HepG2 (cell line): ENCODE measurements at regions not wholly inside any gene's neighbourhood (a gene's known extent, or its start where the extent isn't known, plus 50 kb on each side); places are given as distances from the start of the nearest gene placed in this dataset.
"Not testable (repeated sequence)": the region's sequence is repeated elsewhere in the genome, so short reads cannot be mapped to it uniquely, and the experiment has no call there.

Source experiments
- ATAC-seq: fragments of 200-7000 bp; cut with Tn5 transposase; 3 replicates; pipeline ENCODE4 v1.9.1; 2020; ENCODE audit warnings: mild to moderate bottlenecking, moderate library complexity
- BruUV-seq: library from RNA; stranded (reverse); fragments of 400-500 nt; replicated peaks from 2 replicates; lab custom pipeline; 2021; lab: Mats Ljungman, UMichigan
- CTCF ChIA-PET: fragments of 300-600 bp; formaldehyde crosslinking; extraction: SDS; loops from one replicate; lab custom pipeline; 2021; ENCODE audit warnings: low total read pairs, inconsistent platforms, low intra/inter-chr PET ratio; lab: Yijun Ruan, JAX
- POLR2A ChIA-PET: fragments of 350-600 bp; sonication (Branson Sonifier 250); formaldehyde crosslinking; loops from one replicate; lab custom pipeline; 2020; ENCODE audit warnings: antibody characterized with exemption, inconsistent platforms; lab: Yijun Ruan, JAX
- DNase-seq: peaks from one replicate; pipeline ENCODE4 v3.0.0-alpha.2; 2015; ENCODE audit warnings: low spot score
- FAIRE-seq: peaks from 3 replicates; lab custom pipeline; 2011; peaks lifted over from hg19 to GRCh38; lab: Jason Lieb, UNC
- H2AFZ ChIP-seq: one replicate; pipeline ENCODE4 v1.6.1; 2011; ENCODE audit warnings: low read length, inconsistent platforms
- H3K27ac ChIP-seq: fragments of 300-600 bp; 3 replicates; pipeline ENCODE4 v1.8.0; 2011; ENCODE audit warnings: mixed run types, mild to moderate bottlenecking, mixed read lengths, low read length, inconsistent platforms; ENCODE audit not compliant: insufficient read depth; ENCODE audit errors: extremely low read length
- H3K27me3 ChIP-seq, 2 experiments: fragments of 200-600 bp in 1 of 2; 2 replicates in 1 of 2; 3 replicates in 1 of 2; pipeline versions ENCODE4 v1.6.0 to v1.8.0; 2011; ENCODE audit warnings: low read length in 2 of 2, mild to moderate bottlenecking in 2 of 2, moderate library complexity in 2 of 2, inconsistent platforms in 1 of 2; ENCODE audit not compliant: insufficient read depth in 2 of 2, control insufficient read depth in 1 of 2
- H3K36me3 ChIP-seq, 2 experiments: fragments of 200-600 bp in 1 of 2; replicated peaks in 1 of 2; 2 replicates in 1 of 2; 3 replicates in 1 of 2; pipeline versions ENCODE4 v1.5.1 to v1.8.0; 2011; ENCODE audit warnings: low read length in 2 of 2, inconsistent platforms in 1 of 2; ENCODE audit not compliant: insufficient read depth in 2 of 2, control insufficient read depth in 1 of 2
- H3K4me1 ChIP-seq: 2 replicates; pipeline ENCODE4 v1.5.1; 2012; ENCODE audit warnings: low read length, inconsistent platforms; ENCODE audit not compliant: insufficient read depth
- H3K4me2 ChIP-seq: 2 replicates; pipeline ENCODE4 v1.6.0; 2011; ENCODE audit warnings: low read depth, low read length, inconsistent platforms
- H3K4me3 ChIP-seq, 3 experiments: fragments of 200-600 bp in 1 of 3; sonication (generic), shearing (Covaris generic) in 1 of 3; replicated peaks in 1 of 3; 2 replicates each; pipeline ENCODE4 v1.5.1; 2011 to 2016; ENCODE audit warnings: low read length in 3 of 3, inconsistent platforms in 2 of 3, low read depth in 2 of 3, mild to moderate bottlenecking in 2 of 3, control low read depth in 1 of 3, mixed read lengths in 1 of 3; ENCODE audit not compliant: insufficient read depth in 1 of 3
- H3K79me2 ChIP-seq: one replicate; pipeline ENCODE4 v1.6.1; 2011; ENCODE audit warnings: low read length, inconsistent platforms; ENCODE audit not compliant: insufficient read depth
- H3K9ac ChIP-seq: 2 replicates; pipeline ENCODE4 v1.6.0; 2011; ENCODE audit warnings: mild to moderate bottlenecking, low read depth, low read length, inconsistent platforms; ENCODE audit not compliant: insufficient read depth
- H3K9me3 ChIP-seq: 2 replicates; pipeline ENCODE4 v1.5.1; 2012; ENCODE audit warnings: mild to moderate bottlenecking, low read length
- H4K20me1 ChIP-seq: 2 replicates; pipeline ENCODE4 v1.6.0; 2011; ENCODE audit warnings: inconsistent platforms, mild to moderate bottlenecking, low read length, moderate library complexity; ENCODE audit not compliant: insufficient read depth
- KDM5B ChIP-seq: sonication (generic); formaldehyde crosslinking; IDR thresholded peaks from 2 replicates; pipeline ENCODE4 v1.4.0; 2020; ENCODE audit warnings: missing genetic modification reagents, mild to moderate bottlenecking, borderline replicate concordance
- MAFF ChIP-seq: IDR thresholded peaks from 2 replicates; pipeline ENCODE4 v1.6.1; 2011; ENCODE audit warnings: low read depth, low read length, improper control_type of control experiment
- POLR2G ChIP-seq: fragments of 200-400 bp; formaldehyde crosslinking; IDR thresholded peaks from 2 replicates; pipeline ENCODE4 v1.6.1; 2018; ENCODE audit warnings: mild to moderate bottlenecking, low read depth, low read length, moderate library complexity
- WGBS: methylation state at CpG from one replicate; pipeline ENCODE4 v1.1.6; 2017; ENCODE audit warnings: low lambda C conversion rate; 5-methylcytosine and 5-hydroxymethylcytosine counted together
- in situ Hi-C: cut with HindIII; loops from 2 replicates; pipeline ENCODE4 v1.10.0; 2017; ENCODE audit warnings: low pct_unique_long_range_greater_than_20kb; ENCODE audit not compliant: extremely low pct_ligation_motif_present
- intact Hi-C: fragments of 100-400 bp; cut with micrococcal nuclease; formaldehyde crosslinking; loops from one replicate; pipeline ENCODE4 v1.10.0; 2022; ENCODE audit not compliant: unreplicated experiment

- DNase-seq (no peak), FAIRE-seq (no peak), ATAC-seq (no peak)
- BruUV-seq, result no TSS peak
- Histone ChIP-seq H2AFZ (no peak overlapping the region), H3K9ac (no peak overlapping the region), H3K36me3 (no peaks in the 10 kb centered on the region), H3K27me3 (no peaks in the 10 kb centered on the region), H4K20me1 (no peaks in the 10 kb centered on the region), H3K9me3 (peaks cover 31% of the 10 kb centered on the region; the same call in 1 of the 2 replicates), H3K4me3 (no peak overlapping the region), H3K27ac (no peak overlapping the region), H3K4me1 (no peaks in the 10 kb centered on the region), H3K4me2 (no peak overlapping the region), H3K79me2 (no peaks in the 10 kb centered on the region)
- 11% methylated on average over 1 of the region's 1 CpG for WGBS
- CTCF ChIA-PET, result no interaction called here
- no peak for TF ChIP-seq POLR2G
- no peak for TF ChIP-seq MAFF
- in situ Hi-C loops (no loop called here), intact Hi-C loops (no loop called here)
- POLR2A ChIA-PET, result no interaction called here
These were observed 914.0 kb upstream of the PRKX start for GRCh38 chrX:4627414-4627813.

DNA sequence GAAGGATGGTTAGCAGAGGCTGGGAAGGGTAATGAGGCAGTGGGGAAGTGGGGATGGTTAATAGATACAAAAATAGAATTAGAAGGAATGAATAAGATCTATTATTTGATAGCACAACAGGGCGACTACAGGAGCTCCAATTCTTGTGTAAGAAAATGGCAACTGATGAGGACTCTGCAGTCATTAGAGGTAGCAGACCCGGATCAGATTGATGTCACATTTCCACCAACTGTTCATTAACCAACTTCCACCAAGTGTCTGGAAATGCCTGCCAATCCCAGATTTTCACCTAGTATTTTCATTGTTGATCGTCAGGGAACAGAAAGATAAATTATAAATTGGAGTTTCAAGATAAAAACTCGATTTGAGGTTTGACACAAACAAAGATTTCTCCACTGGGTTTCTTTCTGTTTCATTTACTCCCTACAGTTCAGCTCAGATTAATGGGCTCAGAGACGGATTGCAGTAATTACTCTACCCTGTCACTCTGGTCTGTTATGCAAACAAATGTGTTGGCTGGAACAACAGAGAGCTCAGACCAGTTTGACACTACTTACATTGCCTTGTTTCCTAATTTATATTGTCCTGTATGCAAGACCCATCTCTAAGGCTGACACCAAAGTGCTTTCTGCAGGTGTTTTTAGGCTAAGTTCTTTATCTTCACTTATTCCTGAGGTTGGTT is 909.2 kb upstream of the PRKX start:
- H3K36me3 ChIP-seq, result no peaks in the 10 kb centered on the region
- DNase-seq (no peak), FAIRE-seq (no peak), ATAC-seq (no peak)
- no TSS peak for BruUV-seq
- H3K4me2 ChIP-seq, result no peak overlapping the region
- intact Hi-C loops, result no loop called here
- no peaks in the 10 kb centered on the region for H4K20me1 ChIP-seq
- no peaks in the 10 kb centered on the region for H3K4me1 ChIP-seq
- POLR2A ChIA-PET, result no interaction called here
- H3K4me3 ChIP-seq, result no peak overlapping the region
- H3K27me3 ChIP-seq, result no peaks in the 10 kb centered on the region
- WGBS, result 0% methylated on average over 3 of the region's 5 CpGs
- in situ Hi-C loops, result no loop called here
- H3K79me2 ChIP-seq, result no peaks in the 10 kb centered on the region
- TF ChIP-seq KDM5B (CRISPR knock-in tag), result no peak
- no peak overlapping the region for H2AFZ ChIP-seq
- no peak overlapping the region for H3K27ac ChIP-seq
- H3K9me3 ChIP-seq, result peaks cover 31% of the 10 kb centered on the region; the same call in 1 of the 2 replicates
- no peak overlapping the region for H3K9ac ChIP-seq
- CTCF ChIA-PET, result no interaction called here

GRCh38 chrX:4613651-4614050 is 900.2 kb upstream of the PRKX start:
- H3K27ac ChIP-seq, H3K9ac ChIP-seq, H3K4me1 ChIP-seq, H4K20me1 ChIP-seq, H3K27me3 ChIP-seq, H3K4me2 ChIP-seq, H3K79me2 ChIP-seq, H3K36me3 ChIP-seq, BruUV-seq, intact Hi-C loops, H3K4me3 ChIP-seq, DNase-seq, in situ Hi-C loops, ATAC-seq, POLR2A ChIA-PET, H2AFZ ChIP-seq, CTCF ChIA-PET, FAIRE-seq: not testable (repeated sequence)
- peaks cover 20% of the 10 kb centered on the region; the same call in 1 of the 2 replicates for H3K9me3 ChIP-seq
- 0% methylated on average over 1 of the region's 2 CpGs for WGBS
